AG04449 (cell line): ENCODE measurements at regions not wholly inside any gene's neighbourhood (a gene's known extent, or its start where the extent isn't known, plus 50 kb on each side); places are given as distances from the start of the nearest gene placed in this dataset.

Experiments used
- CTCF ChIA-PET: fragments of 350-600 bp; formaldehyde crosslinking; extraction: SDS; loops from one replicate; lab custom pipeline; 2021; ENCODE audit warnings: antibody characterized with exemption; lab: Yijun Ruan, JAX
- POLR2A ChIA-PET: fragments of 400-600, 350-600 bp; formaldehyde crosslinking; extraction: SDS; loops from one replicate; lab custom pipeline; 2020; ENCODE audit warnings: antibody characterized with exemption, inconsistent platforms; lab: Yijun Ruan, JAX
- DNase-seq: peaks from one replicate; pipeline ENCODE4 v3.0.0-alpha.2; 2010; ENCODE audit warnings: low read depth, low spot score
- H3K4me3 ChIP-seq: 2 replicates; pipeline ENCODE4 v1.5.1; 2011; ENCODE audit warnings: low read depth, mild to moderate bottlenecking, control low read depth, low read length
- TF ChIP-seq, protein P1 (sequence below): IDR thresholded peaks from one replicate; pipeline ENCODE4 v1.5.1; 2011; ENCODE audit warnings: mild to moderate bottlenecking, moderate library complexity, low read length, control low read depth, inconsistent platforms; ENCODE audit not compliant: insufficient read depth; ENCODE audit errors: missing control alignments

DNA sequence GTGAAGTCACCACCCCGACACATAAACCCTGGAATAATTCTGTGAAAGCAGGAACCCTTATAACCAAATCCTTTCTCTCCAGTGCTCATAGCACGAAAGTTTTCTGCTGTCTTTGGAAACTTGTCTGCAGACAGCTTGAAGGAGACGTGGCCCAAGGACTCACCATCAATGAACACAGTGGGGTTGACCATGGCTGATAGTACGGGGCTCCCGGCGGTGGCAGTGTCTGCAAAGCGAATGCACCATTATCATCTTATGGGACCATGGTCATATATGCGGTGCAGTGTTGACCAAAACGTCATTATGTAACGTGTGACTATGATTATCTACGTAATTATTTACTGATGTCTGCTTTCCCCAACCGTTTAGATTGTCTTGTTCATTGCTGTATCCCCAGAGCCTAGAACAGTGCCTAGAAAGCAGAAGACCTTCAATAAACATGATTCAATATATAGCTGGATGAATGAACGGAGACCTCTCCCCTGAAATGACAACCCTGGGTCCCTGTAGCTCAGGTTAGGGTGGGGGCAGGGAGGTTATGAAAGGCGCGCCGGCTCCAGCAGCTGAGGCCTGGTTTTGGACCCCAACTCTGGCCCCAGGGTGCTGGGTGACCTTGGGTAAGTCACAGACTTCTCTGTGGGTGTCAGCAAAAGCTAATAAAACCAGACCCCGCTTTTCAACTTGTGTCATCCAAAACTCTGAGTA is 128.4 kb upstream of the ZBTB40 start:
- DNase-seq = no peak
- ChIA-PET CTCF (no interaction called here), POLR2A (no interaction called here)
- TF ChIP-seq, protein P1, sequence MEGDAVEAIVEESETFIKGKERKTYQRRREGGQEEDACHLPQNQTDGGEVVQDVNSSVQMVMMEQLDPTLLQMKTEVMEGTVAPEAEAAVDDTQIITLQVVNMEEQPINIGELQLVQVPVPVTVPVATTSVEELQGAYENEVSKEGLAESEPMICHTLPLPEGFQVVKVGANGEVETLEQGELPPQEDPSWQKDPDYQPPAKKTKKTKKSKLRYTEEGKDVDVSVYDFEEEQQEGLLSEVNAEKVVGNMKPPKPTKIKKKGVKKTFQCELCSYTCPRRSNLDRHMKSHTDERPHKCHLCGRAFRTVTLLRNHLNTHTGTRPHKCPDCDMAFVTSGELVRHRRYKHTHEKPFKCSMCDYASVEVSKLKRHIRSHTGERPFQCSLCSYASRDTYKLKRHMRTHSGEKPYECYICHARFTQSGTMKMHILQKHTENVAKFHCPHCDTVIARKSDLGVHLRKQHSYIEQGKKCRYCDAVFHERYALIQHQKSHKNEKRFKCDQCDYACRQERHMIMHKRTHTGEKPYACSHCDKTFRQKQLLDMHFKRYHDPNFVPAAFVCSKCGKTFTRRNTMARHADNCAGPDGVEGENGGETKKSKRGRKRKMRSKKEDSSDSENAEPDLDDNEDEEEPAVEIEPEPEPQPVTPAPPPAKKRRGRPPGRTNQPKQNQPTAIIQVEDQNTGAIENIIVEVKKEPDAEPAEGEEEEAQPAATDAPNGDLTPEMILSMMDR = no peak
- H3K4me3 ChIP-seq = no peak overlapping the region

DNA sequence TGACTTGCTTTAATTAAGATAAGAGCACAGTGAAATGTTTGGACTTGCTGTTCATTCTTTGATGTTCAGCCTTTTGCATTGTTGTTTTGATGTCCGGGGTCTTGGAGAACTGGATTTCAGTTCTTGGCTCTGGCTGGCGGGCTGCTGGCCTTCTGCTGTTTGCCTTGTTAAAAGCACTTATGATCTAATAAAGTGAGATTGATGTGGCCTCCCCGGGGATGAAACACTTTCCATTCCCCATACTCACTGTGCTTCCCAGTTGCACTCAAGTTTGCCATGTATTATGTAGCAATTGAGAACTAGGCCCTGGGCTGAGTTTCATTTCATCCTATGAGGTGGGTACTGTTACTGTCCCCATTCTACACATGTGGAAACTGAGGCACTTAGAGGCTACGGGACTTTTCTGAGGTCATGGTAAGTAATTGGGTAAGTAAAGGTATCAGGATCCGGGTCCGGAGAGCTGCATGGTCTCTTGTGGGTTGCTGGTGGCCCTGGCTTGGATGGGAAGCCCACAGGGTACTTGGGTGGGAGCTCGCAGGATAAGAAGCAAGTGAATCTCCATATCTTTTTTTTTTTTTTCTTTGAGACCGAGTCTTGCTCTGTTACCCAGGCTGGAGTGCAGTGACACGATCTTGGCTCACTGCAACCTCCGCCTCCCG is 127.7 kb upstream of the ZBTB40 start:
- POLR2A ChIA-PET = no interaction called here
- no peak for DNase-seq
- no peak overlapping the region for H3K4me3 ChIP-seq
- TF ChIP-seq, protein P1 = no peak
- CTCF ChIA-PET = no interaction called here

DNA sequence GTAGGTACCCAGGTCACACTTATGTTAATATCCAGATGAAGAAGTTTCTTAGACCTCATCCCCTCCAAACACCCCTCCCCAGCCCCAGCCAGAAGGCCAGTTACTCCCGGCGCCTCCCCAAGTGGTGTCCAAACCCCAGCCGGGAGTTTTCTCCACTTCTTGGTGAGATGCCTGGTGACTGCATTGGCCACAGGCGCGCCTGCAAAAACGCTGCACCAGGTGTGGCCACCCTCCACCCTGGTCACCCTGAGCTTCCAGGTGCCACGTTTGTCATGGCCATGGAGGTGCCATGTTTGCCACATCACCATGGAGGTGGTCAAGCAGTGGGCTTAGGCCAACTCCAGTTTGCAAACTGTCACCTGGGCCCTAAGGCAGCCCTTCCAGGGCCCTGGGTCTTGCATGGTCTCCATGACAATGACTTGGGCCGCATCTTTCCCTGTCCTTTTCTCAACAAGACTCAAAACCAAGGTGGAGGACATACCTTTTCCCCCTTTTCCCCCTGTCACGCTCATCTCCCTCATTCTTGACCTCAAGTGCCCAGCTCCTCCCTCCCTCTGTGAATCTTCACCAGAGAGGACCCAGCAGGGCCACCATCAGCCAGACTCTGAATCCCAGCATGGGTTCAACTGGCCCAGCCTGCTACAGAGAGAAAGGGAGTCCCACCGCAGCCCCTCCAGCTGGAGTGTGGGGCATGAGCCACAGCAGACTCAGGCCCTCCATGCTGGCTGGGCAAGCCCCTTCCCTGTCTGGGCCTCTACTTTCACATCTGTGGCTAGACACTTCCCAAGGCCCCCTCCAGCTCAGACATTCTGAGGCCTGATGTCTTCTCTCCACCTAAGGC is 125.9 kb upstream of the ZBTB40 start:
- no peak overlapping the region for H3K4me3 ChIP-seq
- CTCF ChIA-PET = no interaction called here
- POLR2A ChIA-PET = no interaction called here
- DNase-seq = no peak
- TF ChIP-seq, protein P1 = no peak

DNA sequence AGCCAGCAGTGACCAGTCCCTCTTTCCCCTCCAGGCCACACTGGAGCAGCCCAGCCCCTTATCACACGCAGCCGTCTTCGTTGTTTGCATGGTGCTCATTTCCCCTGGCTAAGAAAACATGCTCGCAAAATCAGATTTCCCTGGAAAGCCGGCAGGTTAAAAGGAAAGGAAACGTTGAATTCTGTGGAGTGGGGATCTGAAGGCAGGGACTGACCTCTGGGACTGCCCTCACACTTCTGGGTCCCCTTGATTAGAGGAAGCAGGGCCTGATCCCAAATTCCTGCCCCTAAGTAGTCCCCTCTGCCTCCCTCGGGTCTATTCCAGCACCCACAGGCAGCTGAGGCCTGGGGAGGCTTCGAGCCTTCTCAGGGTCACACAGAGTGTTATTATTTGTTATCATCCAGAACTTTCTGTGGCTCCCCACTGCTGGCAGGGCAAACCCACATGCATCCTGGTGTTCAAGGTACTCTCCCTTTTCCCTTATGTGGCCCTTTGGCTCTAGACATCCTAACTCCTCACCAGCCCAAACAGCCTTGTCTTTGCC is 125.2 kb upstream of the ZBTB40 start:
- CTCF ChIA-PET = no interaction called here
- no peak for DNase-seq
- H3K4me3 ChIP-seq = no peak overlapping the region
- TF ChIP-seq, protein P1 = no peak
- POLR2A ChIA-PET = no interaction called here

DNA sequence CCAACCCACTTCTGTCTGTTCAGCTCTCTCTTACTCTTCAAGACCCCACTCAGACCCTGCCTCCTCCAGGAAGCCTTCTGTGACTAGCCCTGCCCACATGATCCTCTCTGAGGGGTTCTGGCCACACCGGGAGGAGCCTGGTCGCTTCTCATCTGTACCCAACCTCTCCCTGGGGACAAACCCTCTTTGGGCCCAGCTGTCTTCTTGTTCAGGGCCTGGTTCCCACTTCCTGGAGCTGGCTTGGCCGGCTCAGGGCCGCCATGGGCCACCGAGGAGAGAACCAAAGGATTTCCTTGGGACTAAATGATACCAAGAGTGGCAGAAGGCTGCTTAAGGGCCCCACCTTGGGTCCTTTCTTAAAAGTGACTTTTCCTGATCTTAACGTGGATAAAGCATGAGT is 124.7 kb upstream of the ZBTB40 start:
- ChIA-PET POLR2A (no interaction called here), CTCF (no interaction called here)
- no peak for DNase-seq
- TF ChIP-seq, protein P1 = no peak
- no peak overlapping the region for H3K4me3 ChIP-seq
